Progenitor cell of endocrine pancreas (in vitro differentiated cells): ENCODE measurements at regions not wholly inside any gene's neighbourhood (a gene's known extent, or its start where the extent isn't known, plus 50 kb on each side); places are given as distances from the start of the nearest gene placed in this dataset.

ENCODE experiments used
- DNase-seq: peaks from one replicate; pipeline ENCODE4 v3.0.0; 2021; ENCODE audit warnings: low spot score; ENCODE audit not compliant: unreplicated experiment
- H3K27ac Mint-ChIP-seq: 2 replicates; pipeline ENCODE4 v1.8.0; 2021; ENCODE audit warnings: mild to moderate bottlenecking, moderate library complexity, mixed read lengths
- H3K27me3 Mint-ChIP-seq: 2 replicates; pipeline ENCODE4 v1.8.0; 2021; ENCODE audit warnings: mixed read lengths
- H3K36me3 Mint-ChIP-seq: 2 replicates; pipeline ENCODE4 v1.8.0; 2022; ENCODE audit warnings: mixed read lengths; ENCODE audit not compliant: insufficient read depth
- H3K4me1 Mint-ChIP-seq: 2 replicates; pipeline ENCODE4 v1.8.0; 2021; ENCODE audit warnings: low read depth, mixed read lengths
- H3K4me3 Mint-ChIP-seq: 2 replicates; pipeline ENCODE4 v1.8.0; 2021; ENCODE audit warnings: low read depth, mild to moderate bottlenecking, moderate library complexity, mixed read lengths
- H3K9me3 Mint-ChIP-seq: 2 replicates; pipeline ENCODE4 v1.8.0; 2021; ENCODE audit warnings: low read depth, mixed read lengths
- CTCF ChIP-seq: fragments of 200-600 bp; sonication (generic); IDR thresholded peaks from one replicate; pipeline ENCODE4 v1.5.0; 2021; ENCODE audit warnings: antibody characterized with exemption, mild to moderate bottlenecking; ENCODE audit not compliant: unreplicated experiment

GRCh38 chr2:39930175-39930917 lies 151.3 kb upstream of the THUMPD2 start:
- H3K36me3 Mint-ChIP-seq: no peaks in the 10 kb centered on the region
- no peak for TF ChIP-seq CTCF

GRCh38 chr2:39929531-39929930 lies 150.5 kb upstream of the THUMPD2 start:
- Mint-ChIP-seq H3K4me3 (no peak overlapping the region), H3K27me3 (no peaks in the 10 kb centered on the region), H3K27ac (no peak overlapping the region)

More at GRCh38 chr2:39930175-39930917, 151.3 kb upstream of the THUMPD2 start:
- H3K27ac Mint-ChIP-seq: no peak overlapping the region
- DNase-seq: no peak
- H3K27me3 Mint-ChIP-seq: no peaks in the 10 kb centered on the region
- peaks cover 4% of the 10 kb centered on the region for H3K4me1 Mint-ChIP-seq
- no peaks in the 10 kb centered on the region for H3K9me3 Mint-ChIP-seq
- no peak overlapping the region for H3K4me3 Mint-ChIP-seq

GRCh38 chr2:39925312-39925711 lies 146.3 kb upstream of the THUMPD2 start:
- H3K4me1 Mint-ChIP-seq: peaks cover 6% of the 10 kb centered on the region
- no peak overlapping the region for H3K27ac Mint-ChIP-seq
- TF ChIP-seq CTCF: no peak
- H3K36me3 Mint-ChIP-seq: no peaks in the 10 kb centered on the region
- DNase-seq: no peak
- H3K4me3 Mint-ChIP-seq: no peak overlapping the region
- no peaks in the 10 kb centered on the region for H3K27me3 Mint-ChIP-seq
- H3K9me3 Mint-ChIP-seq: no peaks in the 10 kb centered on the region

More at GRCh38 chr2:39929531-39929930, 150.5 kb upstream of the THUMPD2 start:
- DNase-seq: no peak
- TF ChIP-seq CTCF: no peak
- no peaks in the 10 kb centered on the region for H3K36me3 Mint-ChIP-seq
- peaks cover 4% of the 10 kb centered on the region for H3K4me1 Mint-ChIP-seq
- H3K9me3 Mint-ChIP-seq: no peaks in the 10 kb centered on the region

- peaks cover 6% of the 10 kb centered on the region for H3K4me1 Mint-ChIP-seq
- H3K4me3 Mint-ChIP-seq: no peak overlapping the region
Observed at GRCh38 chr2:39923455-39923854, 144.4 kb upstream of the THUMPD2 start.

More at GRCh38 chr2:39923455-39923854, 144.4 kb upstream of the THUMPD2 start:
- no peaks in the 10 kb centered on the region for H3K36me3 Mint-ChIP-seq
- DNase-seq: no peak
- no peak overlapping the region for H3K27ac Mint-ChIP-seq
- no peaks in the 10 kb centered on the region for H3K9me3 Mint-ChIP-seq
- no peaks in the 10 kb centered on the region for H3K27me3 Mint-ChIP-seq
- no peak for TF ChIP-seq CTCF
